ENCODE measurements at regions not wholly inside any gene's neighbourhood (a gene's known extent, or its start where the extent isn't known, plus 50 kb on each side); places are given as distances from the start of the nearest gene placed in this dataset.
"Not testable (repeated sequence)": the region's sequence is repeated elsewhere in the genome, so short reads cannot be mapped to it uniquely, and the experiment has no call there.

DNA sequence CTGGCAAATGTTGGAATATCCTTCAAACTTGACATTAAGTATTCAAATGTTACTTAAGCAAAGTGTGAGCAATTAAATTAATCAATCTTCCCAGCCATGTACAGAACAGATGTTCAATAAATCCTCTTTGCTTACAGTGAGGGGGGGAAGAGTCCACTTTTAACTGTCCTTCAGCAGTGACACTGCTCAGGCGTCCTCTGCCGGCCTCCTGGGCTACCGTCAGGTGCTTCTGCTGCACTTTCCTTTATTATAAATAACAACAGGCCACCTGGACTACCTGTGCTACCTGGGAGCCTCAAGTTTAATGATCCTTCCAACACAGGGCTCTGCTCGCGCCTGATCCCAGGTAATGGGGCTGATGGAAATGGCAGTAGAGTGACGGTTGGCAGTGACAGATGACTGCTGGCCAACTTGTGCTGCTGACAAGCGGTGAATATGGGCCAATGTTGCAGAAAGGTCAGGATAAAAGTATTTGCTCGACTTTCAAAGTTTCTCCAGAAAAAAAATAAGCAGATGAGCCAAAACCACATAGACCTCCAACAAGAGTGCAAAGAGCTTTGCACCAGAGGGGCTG lies 460.0 kb upstream of the ZNF507 start:
- no peak for DNase-seq (ENCODE audit: low read depth in 3 of 3)

DNA sequence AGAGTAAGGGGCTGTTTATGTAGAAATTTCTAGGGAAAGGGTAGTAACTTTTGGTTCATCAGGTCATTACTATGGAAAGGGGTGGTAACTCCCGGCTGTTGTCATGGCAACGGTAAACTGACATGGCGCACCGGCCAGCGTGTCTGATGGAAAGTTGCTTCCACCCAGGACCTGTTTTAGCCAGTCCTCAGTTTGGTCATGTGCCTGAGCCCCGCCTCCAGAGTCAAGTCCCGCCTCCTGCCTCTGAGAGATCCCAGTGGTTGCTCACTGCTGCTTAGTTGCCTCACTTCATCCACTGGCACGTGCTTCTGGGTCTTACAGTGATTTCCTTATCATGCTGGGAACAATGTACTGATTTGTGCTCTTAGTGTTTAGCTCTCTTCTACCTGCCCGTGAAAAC lies 455.2 kb upstream of the ZNF507 start:
- no peak for DNase-seq (ENCODE audit: low read depth in 3 of 3)

DNA sequence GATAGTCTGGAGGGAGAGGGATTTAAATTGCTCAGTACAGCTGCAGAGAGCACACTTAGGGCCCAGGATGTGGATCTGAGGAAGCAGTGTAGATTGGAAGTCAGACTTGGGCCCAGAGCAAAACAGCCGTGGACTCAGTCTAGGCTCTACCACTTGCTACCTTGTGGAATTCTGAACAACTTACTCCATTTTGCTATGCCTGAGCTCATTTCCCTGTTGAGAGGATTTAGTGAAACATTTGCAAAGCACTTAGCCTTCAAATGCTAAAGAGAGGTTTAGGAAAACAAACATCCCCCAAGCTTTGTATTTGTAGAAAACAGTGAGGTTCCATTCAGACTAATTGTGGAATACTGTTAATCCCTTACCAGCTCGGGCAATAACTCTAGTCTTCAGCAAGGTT lies 453.4 kb upstream of the ZNF507 start:
- no peak for DNase-seq (ENCODE audit: low read depth in 3 of 3)

DNA sequence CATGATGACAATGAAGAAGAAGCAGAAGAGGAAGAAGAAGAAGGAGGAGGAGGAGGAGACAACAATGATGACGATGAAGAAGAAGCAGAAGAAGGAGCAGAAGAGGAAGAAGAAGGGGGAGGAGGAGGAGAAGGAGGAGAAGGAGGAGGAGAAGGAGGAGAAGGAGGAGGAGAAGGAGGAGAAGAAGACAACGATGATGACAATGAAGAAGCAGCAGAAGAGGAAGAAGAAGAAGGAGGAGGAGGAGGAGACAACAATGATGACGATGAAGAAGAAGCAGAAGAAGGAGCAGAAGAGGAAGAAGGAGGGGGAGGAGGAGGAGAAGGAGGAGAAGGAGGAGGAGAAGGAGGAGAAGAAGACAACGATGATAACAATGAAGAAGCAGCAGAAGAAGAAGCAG lies 451.9 kb upstream of the ZNF507 start:
- DNase-seq (ENCODE audit: low read depth in 3 of 3), result not testable (repeated sequence)

DNA sequence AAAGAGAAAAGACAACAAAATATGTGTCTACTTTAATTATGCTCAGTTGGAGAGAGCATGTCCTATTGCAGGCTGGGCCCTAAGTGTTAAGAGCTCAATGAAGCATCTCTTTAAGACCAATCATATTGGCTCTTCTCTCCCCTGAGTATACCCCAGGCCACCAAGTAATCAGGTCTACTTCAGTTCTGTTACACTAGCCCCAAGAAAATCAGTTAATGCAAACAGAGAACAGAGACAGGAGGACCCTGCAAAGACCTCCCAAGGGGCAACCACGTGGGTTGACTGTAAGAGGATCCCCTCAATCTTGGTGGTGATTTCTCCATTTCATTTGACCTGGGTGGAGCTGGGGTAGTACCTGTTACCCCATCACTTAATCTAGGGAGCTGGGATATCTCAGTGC lies 451.0 kb upstream of the ZNF507 start:
- DNase-seq (ENCODE audit: low read depth in 3 of 3), result no peak

DNA sequence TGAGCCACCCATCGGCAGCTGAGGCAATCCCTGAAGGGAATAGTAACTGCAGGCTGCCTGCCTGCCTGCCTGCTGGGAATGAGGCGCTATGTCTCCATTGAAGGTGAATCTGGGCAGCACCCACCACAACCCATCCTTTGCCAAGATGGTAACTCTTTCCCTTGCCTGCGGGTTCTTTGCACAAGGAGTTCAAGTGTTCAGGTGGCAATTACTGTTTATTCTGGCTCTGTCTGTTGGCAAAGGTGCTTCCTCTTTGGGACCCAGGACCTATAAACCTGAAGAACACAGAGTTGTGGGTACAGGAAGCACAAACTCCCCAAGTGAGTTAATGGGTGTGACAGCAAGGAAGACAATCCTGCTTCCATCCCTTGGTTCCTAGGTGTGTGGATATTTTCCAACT lies 448.1 kb upstream of the ZNF507 start:
- DNase-seq (ENCODE audit: low read depth in 3 of 3), result no peak

DNA sequence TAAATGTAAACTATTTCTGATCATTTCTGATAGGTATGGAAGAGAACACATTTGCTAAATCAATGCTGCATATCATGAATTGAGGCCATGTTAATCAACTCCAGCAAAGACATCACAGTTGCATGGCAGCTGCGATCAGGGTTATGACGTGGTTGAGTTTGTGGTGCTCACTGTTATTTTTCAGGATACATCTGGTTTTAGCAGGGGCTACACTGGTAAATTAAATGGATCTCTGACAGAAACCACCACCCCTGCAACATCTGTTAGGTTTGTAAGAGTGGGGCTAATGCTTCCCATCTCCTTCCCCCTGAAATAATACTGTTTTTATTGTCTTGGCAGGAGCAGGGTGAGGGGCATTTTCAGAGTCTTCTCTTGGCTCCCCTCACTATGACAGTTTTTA lies 444.4 kb upstream of the ZNF507 start:
- no peak for DNase-seq (ENCODE audit: low read depth in 3 of 3)

DNA sequence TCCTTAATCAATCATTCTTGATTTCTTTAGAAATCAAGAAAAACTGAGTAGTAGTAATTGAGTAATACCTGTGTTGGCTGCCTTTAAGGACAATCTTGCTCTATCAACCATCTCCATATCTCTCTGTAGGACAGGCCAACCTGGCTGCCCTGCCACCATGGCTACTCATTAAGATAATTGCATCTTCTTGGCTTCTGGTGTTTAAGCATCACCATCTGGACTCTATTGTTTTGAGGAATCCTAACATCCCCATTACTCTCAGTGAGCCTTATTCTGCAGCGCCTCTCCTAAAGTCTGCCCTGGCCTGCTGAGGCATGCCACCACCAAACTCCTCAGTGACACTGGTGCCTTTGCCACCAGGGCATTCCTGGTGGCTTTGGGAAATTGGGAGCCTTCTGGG lies 442.6 kb upstream of the ZNF507 start:
- DNase-seq (ENCODE audit: low read depth in 3 of 3), result no peak

DNA sequence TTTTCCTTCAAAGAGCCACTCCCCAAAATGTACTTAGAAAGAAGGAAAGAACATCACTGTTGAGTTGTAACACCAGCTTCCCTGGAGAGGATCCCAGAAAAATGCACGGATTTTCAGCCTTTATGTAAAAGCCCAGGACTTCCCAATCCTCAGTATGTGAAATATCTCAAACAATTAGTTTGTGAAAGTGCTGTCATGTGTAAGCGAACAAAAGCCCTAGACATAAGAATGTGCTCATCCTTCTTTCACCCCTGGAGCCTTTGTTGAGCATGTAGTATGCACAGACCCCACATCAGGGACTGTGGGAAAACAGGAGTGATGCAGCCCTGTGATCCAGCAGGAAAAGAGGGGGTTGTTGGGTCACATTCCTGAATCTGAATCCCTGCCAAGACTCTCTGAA lies 441.4 kb upstream of the ZNF507 start:
- DNase-seq (ENCODE audit: low read depth in 3 of 3), result no peak

DNA sequence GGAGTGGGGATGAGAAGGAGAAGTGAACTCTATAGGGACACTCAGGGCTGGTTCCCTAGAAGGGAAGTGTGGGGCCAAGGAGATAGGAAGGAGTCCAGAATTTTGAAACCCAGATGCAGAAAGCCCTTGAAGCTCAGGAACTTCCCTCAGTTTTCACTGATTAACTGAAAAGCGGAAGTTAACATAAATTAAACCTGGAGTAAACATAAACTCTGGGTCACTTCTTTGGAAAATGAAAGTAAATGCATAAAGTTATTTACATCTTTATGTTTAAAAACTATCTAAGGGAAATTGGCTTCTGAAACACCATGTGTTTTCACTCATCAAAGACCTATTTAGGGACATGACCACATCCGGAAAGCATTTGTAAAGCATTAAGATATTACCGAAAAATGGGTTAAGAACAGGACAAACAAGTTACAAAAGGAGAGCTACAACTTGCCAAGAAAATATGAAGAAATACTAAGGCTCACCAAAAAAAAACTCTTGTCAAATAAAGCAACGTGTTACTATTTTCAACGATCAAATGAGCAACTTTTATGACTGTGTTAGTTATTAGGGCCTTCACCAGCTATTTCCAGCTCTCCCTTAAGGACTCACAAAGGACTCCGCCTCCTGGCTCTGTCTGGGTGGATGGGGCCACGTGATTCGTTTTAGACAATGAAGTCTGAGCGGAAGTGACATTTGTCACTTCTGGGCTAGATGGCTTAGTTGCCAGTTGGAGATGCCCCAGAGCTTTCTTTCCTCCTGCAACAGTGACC lies 439.1 kb upstream of the ZNF507 start:
- no peak for DNase-seq (ENCODE audit: low read depth in 3 of 3)

DNA sequence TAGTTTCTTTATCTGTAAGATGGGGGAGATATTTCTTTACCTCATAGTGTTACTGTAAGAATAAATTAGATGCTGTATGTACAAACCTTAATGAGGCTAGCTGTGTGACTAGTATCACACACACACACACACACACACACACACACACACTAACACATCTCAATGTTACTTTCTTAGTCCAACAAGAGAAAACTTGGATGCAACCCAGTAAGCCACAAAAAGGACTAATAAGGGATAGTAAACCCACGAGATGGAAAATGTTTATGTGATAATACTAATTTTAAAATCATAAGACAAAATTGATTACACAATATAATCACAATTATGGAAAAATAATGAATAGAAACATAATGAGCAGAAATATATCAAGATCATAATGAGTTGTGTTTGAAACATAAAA lies 437.7 kb upstream of the ZNF507 start:
- no peak for DNase-seq (ENCODE audit: low read depth in 3 of 3)

DNA sequence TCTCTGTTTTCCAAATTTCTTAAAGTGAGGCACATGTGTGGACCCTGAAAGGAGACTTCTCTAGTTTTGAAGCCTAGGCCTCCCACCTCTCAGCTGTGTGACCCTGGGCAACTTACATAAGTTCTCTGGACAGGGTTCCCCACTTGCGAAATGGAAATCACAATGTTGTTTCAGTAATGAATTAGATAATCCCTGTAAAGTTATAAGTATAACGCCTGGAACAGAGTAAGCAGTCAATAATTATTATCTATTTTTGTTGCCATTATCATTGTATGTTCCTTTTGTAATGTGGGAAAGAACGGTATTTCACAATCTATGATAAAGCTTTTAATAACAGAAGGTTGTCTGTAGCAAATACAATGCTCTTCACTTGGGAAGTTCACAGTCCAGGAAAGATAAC lies 437.3 kb upstream of the ZNF507 start:
- no peak for DNase-seq (ENCODE audit: low read depth in 3 of 3)

DNA sequence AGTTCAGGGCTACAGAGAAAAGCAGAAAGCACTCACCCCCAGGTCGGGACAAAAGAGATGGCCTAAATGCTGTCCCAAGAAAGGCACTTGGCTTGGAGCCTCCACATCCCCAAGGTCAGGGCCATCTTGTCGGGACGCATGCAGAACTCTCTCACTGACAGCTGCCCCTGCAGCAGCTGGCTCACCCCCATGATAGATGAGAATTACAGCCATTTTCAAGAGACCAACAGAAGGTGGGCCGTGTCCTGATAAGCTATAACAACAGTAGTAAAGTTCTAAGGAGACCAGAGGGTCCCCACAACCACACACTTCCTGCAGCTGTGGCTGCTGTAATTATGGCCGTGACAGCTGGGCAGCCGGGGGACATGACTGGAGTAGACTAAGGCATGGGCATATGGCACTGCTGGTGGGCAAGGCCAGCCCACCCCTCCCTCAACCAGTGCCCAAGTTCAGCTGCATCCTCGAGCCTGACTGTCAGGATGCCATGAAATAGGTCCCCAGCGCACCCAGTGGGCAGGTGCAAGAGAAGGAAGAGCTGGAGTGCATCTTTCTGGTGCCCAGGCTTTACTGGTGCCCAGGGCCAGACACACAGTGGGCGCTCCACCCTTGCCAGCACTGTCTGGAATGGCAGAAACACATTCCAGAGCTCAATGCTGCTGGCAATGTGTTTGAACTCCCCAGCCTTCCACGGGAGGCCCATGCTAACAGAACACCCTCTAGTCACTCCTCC lies 436.7 kb upstream of the ZNF507 start:
- no peak for DNase-seq (ENCODE audit: low read depth in 3 of 3)

DNA sequence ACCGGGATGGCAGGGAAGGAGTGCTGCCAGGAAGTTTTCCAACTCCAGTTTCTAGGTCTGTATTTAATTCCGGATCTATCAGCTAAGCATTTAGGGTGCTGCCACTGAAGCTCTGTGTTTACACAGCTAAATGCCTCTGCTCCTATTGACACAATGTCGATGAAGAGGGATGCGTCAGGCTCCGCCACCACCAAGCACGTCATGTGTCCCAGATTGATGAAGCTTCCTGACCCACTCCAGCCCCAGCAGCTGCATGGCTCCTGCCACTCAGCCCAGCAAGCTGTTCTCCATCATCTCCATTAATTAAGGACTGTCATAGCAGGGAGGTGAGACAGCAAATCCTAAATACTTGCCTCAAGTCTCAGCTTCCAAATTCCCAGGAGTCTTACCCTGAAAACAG lies 435.2 kb upstream of the ZNF507 start:
- DNase-seq (ENCODE audit: low read depth in 3 of 3), result no peak

DNA sequence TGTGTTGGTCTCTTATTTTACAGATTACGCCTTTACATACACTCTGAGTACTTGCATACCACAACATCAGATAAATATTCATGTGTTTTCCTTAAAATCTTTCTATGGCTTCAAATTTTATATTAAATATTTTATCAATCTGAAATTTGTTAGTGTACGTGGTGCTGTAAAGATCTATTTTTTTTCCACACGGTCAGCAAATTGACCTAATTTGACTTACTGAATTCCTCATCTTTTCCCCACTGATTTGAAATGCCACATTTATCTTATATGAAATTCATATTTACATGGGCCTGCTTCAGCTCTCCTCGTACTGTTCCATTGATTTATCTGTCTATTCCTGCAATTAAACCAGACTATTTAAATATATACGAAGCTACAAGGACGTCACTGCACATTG lies 433.8 kb upstream of the ZNF507 start:
- DNase-seq (ENCODE audit: low read depth in 3 of 3), result no peak

DNA sequence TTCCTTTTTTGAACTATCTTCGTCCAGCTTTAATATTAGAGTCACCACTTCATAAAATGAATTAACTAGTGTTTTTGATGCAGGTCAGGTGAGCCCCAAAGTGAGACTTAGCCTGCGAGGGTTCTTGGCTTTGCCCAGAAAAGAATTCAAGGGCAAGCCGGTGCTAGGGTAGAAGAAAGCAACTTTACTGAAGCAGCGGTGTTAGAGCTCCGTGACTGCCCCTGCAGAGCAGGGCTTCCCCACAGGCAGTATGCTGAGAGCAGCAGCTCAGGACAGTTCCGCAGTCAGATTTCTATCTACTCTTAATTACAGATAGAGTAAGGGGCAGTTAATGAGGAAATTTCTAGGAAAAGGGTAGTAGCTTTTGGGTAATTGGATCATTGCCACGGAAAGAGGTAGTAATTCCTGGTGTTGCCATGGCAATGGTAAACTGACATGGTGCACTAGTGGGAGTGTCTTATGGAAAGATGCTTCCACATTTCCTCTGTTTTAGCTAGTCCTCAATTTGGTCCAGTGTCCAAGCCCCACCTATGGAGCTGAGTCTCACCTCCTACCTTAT lies 432.2 kb upstream of the ZNF507 start:
- no peak for DNase-seq (ENCODE audit: low read depth in 3 of 3)

DNA sequence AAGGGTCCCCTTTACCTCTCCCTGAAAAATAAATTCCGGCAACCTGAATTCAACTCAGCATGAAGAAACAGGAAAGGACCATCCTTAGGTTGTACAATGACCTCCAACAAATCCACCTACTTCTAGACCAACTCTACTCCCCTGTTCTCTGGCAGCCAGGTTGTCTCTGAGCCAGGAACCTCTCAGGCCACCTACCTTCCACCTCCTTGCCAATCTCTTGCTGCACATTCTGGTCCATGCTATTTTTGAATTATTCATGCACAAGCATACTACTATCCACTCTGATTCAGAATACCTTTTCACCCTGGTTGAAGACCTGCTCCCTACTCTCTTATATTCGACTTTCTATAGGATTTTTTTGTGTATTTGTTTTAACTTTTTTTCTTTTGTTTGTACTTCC lies 415.0 kb upstream of the ZNF507 start:
- no peak for DNase-seq (ENCODE audit: low read depth in 3 of 3)

DNA sequence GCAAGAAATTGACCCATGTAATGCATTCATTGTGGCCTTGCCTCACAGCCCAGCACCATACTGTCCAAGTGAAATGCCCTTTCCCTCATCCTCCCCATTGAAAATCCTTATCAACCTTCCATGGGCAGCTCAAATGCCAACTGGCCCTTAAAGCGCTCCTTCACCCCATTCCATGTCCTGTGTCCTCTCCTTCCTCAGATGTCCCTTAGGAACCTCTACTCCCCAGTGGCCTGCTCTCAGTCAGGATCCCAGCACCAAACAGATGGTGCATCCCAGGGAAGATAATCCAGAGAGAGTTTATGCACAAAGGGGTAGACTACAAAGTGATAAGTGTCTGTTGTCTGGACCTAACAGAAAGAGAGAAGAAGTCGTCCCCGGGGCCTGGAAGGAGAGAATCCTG lies 407.4 kb upstream of the ZNF507 start:
- DNase-seq (ENCODE audit: low read depth in 3 of 3), result no peak

DNA sequence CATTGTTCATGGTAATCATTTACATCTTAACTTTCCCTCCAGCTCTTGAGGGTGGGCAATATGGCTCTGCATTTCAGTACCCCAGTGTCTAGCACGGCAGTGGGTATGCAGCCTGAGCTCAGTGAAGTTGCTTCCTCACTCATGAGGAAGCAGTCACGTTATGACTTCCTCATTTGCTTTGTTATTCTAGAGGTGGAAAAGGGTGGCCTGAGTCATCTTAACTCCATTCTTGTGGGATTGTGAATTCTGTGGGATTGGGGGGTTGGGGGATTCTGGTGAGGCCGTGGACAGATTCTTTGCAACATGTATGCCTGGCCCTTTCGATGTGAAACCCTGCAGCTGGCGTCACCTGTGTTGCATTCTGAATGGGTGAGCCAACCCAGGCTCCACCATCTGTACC lies 406.7 kb upstream of the ZNF507 start:
- DNase-seq (ENCODE audit: low read depth in 3 of 3), result no peak

DNA sequence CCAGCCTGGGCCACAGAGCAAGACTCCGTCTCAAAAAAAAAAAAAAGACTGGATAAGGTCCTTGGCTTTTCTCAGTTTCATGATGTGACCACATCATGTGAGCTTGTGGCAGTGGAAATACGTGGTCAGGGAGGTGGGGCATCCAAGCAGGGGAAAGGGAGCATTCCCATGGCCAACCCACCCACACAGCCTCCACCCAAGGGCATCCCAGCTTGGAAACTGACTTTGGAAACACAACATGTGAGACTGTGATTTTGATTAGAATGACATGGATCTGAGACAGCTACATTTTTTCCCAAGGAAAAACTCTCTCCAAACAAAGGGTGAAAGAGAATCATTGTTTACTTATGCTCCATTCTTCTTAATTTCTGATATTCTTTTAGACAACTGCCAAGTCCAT lies 405.0 kb upstream of the ZNF507 start:
- no peak for DNase-seq (ENCODE audit: low read depth in 3 of 3)

DNA sequence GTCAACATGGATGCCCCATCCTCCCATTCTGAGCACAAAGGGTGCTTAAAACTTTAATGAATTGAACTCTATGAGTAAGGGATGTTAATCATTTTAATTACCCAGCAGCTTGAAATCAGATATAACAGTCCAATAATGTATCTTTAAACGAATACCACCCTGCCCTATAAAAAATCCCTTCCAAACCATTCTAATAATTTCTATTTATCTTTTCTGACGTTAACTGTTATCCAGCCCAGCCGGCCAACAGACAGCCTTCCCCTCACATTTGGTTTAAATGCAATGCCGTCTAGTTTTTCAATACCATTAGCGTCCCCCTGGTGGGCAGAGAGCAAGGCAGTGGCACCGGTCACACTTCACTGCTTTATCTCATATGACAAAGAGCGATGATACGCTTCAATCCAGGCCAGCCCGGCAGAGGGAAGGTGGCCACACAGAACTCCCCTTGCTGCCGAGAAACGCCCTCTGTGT lies 402.2 kb upstream of the ZNF507 start:
- DNase-seq (ENCODE audit: low read depth in 3 of 3), result no peak

DNA sequence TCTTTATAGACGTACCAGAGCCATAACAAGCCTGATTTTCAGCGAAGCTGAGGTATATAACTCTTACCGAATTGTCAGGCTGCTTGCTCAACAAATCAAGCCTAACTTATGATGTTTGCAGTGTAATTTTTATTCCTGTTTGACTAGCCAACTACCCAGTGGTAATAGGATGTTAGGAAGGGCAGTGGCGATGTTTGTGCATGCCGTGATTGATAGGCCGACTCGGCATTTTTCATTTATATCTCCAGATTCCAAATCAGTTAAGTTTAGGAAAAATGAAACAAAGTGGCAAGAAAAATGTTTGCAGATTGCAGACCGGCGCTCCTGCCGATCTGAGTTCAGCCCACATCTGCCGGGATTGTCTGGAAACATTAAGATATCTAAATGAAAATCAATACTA lies 401.6 kb upstream of the ZNF507 start:
- DNase-seq (ENCODE audit: low read depth in 3 of 3), result no peak

DNA sequence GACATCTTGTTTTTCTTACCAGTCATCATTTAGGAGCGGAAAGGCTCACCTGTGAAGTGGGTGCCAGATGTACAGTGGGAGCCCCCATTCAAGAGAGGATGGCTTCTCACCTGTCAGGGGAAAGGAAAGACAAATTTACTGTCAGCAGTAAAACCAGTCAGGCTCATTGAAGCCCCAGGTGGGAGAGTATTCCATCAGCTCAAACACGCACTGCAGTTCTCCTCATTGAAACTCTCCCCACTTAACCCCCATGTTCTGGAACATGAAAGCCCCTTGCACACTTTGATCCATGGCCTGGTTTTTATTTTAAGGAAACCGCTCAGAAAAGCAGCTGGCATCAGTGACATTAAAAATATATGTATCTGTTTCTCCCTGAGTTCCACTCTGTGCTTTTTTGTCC lies 401.1 kb upstream of the ZNF507 start:
- no peak for DNase-seq (ENCODE audit: low read depth in 3 of 3)
